Kidney (tissue), 13 donors: ENCODE measurements at regions not wholly inside any gene's neighbourhood (a gene's known extent, or its start where the extent isn't known, plus 50 kb on each side); places are given as distances from the start of the nearest gene placed in this dataset.

Experiments
- DNase-seq, 5 donors: peaks; one replicate each; pipeline ENCODE4 v3.0.0-alpha.2; 2013 to 2020
- FAIRE-seq: peaks from 2 replicates; lab custom pipeline; 2012; peaks lifted over from hg19 to GRCh38; lab: Jason Lieb, UNC
- H3K27ac ChIP-seq, 2 donors: one replicate each; pipeline ENCODE4 v1.7.0; 2013; ENCODE audit warnings: low read depth in 2 of 2, low read length in 2 of 2, inconsistent platforms in 1 of 2
- H3K27me3 ChIP-seq: one replicate; pipeline ENCODE4 v1.7.1; 2013; ENCODE audit warnings: low read length, inconsistent platforms; ENCODE audit not compliant: control insufficient read depth, insufficient read depth
- H3K36me3 ChIP-seq, 3 donors: one replicate each; pipeline versions ENCODE4 v1.7.0 to v1.7.1; 2013; ENCODE audit warnings: low read length in 3 of 3, control low read depth in 1 of 3, inconsistent platforms in 1 of 3; ENCODE audit not compliant: insufficient read depth in 3 of 3, control insufficient read depth in 2 of 3
- H3K4me1 ChIP-seq, 3 donors: one replicate each; pipeline versions ENCODE4 v1.7.0 to v1.7.1; 2013; ENCODE audit warnings: low read length in 3 of 3, inconsistent platforms in 1 of 3, low read depth in 1 of 3; ENCODE audit not compliant: control insufficient read depth in 2 of 3, insufficient read depth in 2 of 3
- H3K4me3 ChIP-seq, 3 donors: one replicate each; pipeline versions ENCODE4 v1.7.0 to v1.8.1; 2013; ENCODE audit warnings: low read length in 3 of 3, control low read depth in 1 of 3, inconsistent platforms in 1 of 3
- H3K9ac ChIP-seq, 3 donors: one replicate each; pipeline versions ENCODE4 v1.7.0 to v1.7.1; 2013; ENCODE audit warnings: low read length in 3 of 3, control low read depth in 1 of 3, inconsistent platforms in 1 of 3
- H3K9me3 ChIP-seq, 3 donors: one replicate each; pipeline versions ENCODE4 v1.7.0 to v1.7.1; 2013; ENCODE audit warnings: low read length in 3 of 3, control low read depth in 1 of 3, inconsistent platforms in 1 of 3; ENCODE audit not compliant: control insufficient read depth in 2 of 3, insufficient read depth in 1 of 3
- CTCF ChIP-seq: IDR thresholded peaks from 3 replicates; pipeline ENCODE4 v1.5.1; 2012; ENCODE audit warnings: mild to moderate bottlenecking, moderate library complexity, borderline replicate concordance; ENCODE audit not compliant: insufficient read depth; ENCODE audit errors: extremely low read depth
- intact Hi-C: fragments of 100-400 bp; cut with DNase I; formaldehyde crosslinking; loops from one replicate; pipeline ENCODE4 v1.11.1; 2022
- donor health status: control.
- donor health status: control.
- donor health status: control.
- donor health status: control.
- donor health status: control.
- donor health status: DM: yes; HTN: yes; CAD: no.
- donor health status: Normal renal cell carcinoma (clear cell type).

- no peak overlapping the region for H3K9ac ChIP-seq
- H3K9me3 ChIP-seq: no peaks in the 10 kb centered on the region
- TF ChIP-seq CTCF: no peak
- no peak overlapping the region for H3K27ac ChIP-seq
- no peaks in the 10 kb centered on the region for H3K4me1 ChIP-seq
- no peak for FAIRE-seq
- H3K27me3 ChIP-seq: no peaks in the 10 kb centered on the region
- no peak for DNase-seq
- H3K36me3 ChIP-seq: no peaks in the 10 kb centered on the region
- intact Hi-C loops: no loop called here
- no peak overlapping the region for H3K4me3 ChIP-seq
Measured at GRCh38 chr6:11952316-11952715, 59.8 kb upstream of the HIVEP1 start.

GRCh38 chr6:11951868-11952267, 60.2 kb upstream of the HIVEP1 start:
- DNase-seq (no peak), FAIRE-seq (no peak)
- no peaks in the 10 kb centered on the region for H3K4me1 ChIP-seq
- no peaks in the 10 kb centered on the region for H3K36me3 ChIP-seq
- no peaks in the 10 kb centered on the region for H3K9me3 ChIP-seq
- no peak for TF ChIP-seq CTCF
- H3K4me3 ChIP-seq: no peak overlapping the region
- H3K9ac ChIP-seq: no peak overlapping the region
- intact Hi-C loops: no loop called here
- no peak overlapping the region for H3K27ac ChIP-seq
- H3K27me3 ChIP-seq: no peaks in the 10 kb centered on the region

- no peaks in the 10 kb centered on the region for H3K27me3 ChIP-seq
- intact Hi-C loops: no loop called here
- no peaks in the 10 kb centered on the region for H3K9me3 ChIP-seq
- no peaks in the 10 kb centered on the region for H3K36me3 ChIP-seq
- no peak overlapping the region for H3K9ac ChIP-seq
- DNase-seq (no peak), FAIRE-seq (no peak)
- TF ChIP-seq CTCF: no peak
- H3K4me3 ChIP-seq: no peak overlapping the region
- H3K4me1 ChIP-seq: no peaks in the 10 kb centered on the region
- H3K27ac ChIP-seq: no peak overlapping the region
Measured at GRCh38 chr6:11950109-11950508, 62.0 kb upstream of the HIVEP1 start.

- TF ChIP-seq CTCF: no peak
- FAIRE-seq (no peak), DNase-seq (no peak)
- Histone ChIP-seq H3K9ac (no peak overlapping the region), H3K27ac (no peak overlapping the region), H3K4me1 (no peaks in the 10 kb centered on the region), H3K27me3 (no peaks in the 10 kb centered on the region), H3K36me3 (no peaks in the 10 kb centered on the region), H3K4me3 (no peak overlapping the region), H3K9me3 (no peaks in the 10 kb centered on the region)
- intact Hi-C loops: no loop called here
Measured at GRCh38 chr6:11947575-11947974, 64.5 kb upstream of the HIVEP1 start.
